T-helper 9 cell (primary cell): ENCODE measurements at regions not wholly inside any gene's neighbourhood (a gene's known extent, or its start where the extent isn't known, plus 50 kb on each side); places are given as distances from the start of the nearest gene placed in this dataset.

Experiments
- DNase-seq: peaks from one replicate; pipeline ENCODE4 v3.0.0-alpha.2; 2020

- DNase-seq: no peak
These were observed 151.0 kb upstream of the B3GAT1 start for GRCh38 chr11:134562941-134563471.

- no peak for DNase-seq
These were observed 150.2 kb upstream of the B3GAT1 start for GRCh38 chr11:134562196-134562595.

- no peak for DNase-seq
These were observed 149.3 kb upstream of the B3GAT1 start for GRCh38 chr11:134561331-134561720.

GRCh38 chr11:134560566-134561330 lies 148.7 kb upstream of the B3GAT1 start:
- no peak for DNase-seq

GRCh38 chr11:134560066-134560465 lies 148.0 kb upstream of the B3GAT1 start:
- DNase-seq: no peak

GRCh38 chr11:134559602-134559962 lies 147.5 kb upstream of the B3GAT1 start:
- no peak for DNase-seq

- DNase-seq: no peak
These were observed 147.0 kb upstream of the B3GAT1 start for GRCh38 chr11:134558916-134559601.

GRCh38 chr11:134558258-134558835 lies 146.3 kb upstream of the B3GAT1 start:
- no peak for DNase-seq

GRCh38 chr11:134557571-134558257 lies 145.7 kb upstream of the B3GAT1 start:
- no peak for DNase-seq

- no peak for DNase-seq
These were observed 144.1 kb upstream of the B3GAT1 start for GRCh38 chr11:134556186-134556585.

GRCh38 chr11:134555510-134555909 lies 143.5 kb upstream of the B3GAT1 start:
- no peak for DNase-seq

- DNase-seq: no peak
These were observed 142.8 kb upstream of the B3GAT1 start for GRCh38 chr11:134554861-134555260.

- DNase-seq: no peak
These were observed 142.1 kb upstream of the B3GAT1 start for GRCh38 chr11:134554106-134554505.

GRCh38 chr11:134552749-134553148 lies 140.7 kb upstream of the B3GAT1 start:
- no peak for DNase-seq

GRCh38 chr11:134545521-134545920 lies 133.5 kb upstream of the B3GAT1 start:
- no peak for DNase-seq

- DNase-seq: no peak
These were observed 132.2 kb upstream of the B3GAT1 start for GRCh38 chr11:134544095-134544815.

GRCh38 chr11:134543645-134544044 lies 131.6 kb upstream of the B3GAT1 start:
- DNase-seq: no peak

- no peak for DNase-seq
These were observed 131.2 kb upstream of the B3GAT1 start for GRCh38 chr11:134543241-134543640.

GRCh38 chr11:134542401-134543165 lies 130.5 kb upstream of the B3GAT1 start:
- no peak for DNase-seq

GRCh38 chr11:134541951-134542350 lies 129.9 kb upstream of the B3GAT1 start:
- no peak for DNase-seq

GRCh38 chr11:134541355-134541754 lies 129.3 kb upstream of the B3GAT1 start:
- no peak for DNase-seq

GRCh38 chr11:134539285-134539684 lies 127.2 kb upstream of the B3GAT1 start:
- no peak for DNase-seq
